Effector memory CD4-positive, alpha-beta T cell (primary cell): ENCODE measurements at regions not wholly inside any gene's neighbourhood (a gene's known extent, or its start where the extent isn't known, plus 50 kb on each side); places are given as distances from the start of the nearest gene placed in this dataset.

ENCODE experiments used
- DNase-seq, 3 donors: peaks; one replicate each; pipeline ENCODE4 v3.0.0-alpha.2; 2020
- H3K27ac ChIP-seq: 2 replicates; pipeline ENCODE4 v1.7.0; 2013; ENCODE audit warnings: mild to moderate bottlenecking, low read length, moderate library complexity; ENCODE audit not compliant: insufficient read depth, poor library complexity, severe bottlenecking
- H3K27me3 ChIP-seq: replicated peaks from 2 replicates; pipeline ENCODE4 v1.7.0; 2013; ENCODE audit warnings: mild to moderate bottlenecking, low read length; ENCODE audit not compliant: insufficient read depth, control insufficient read depth, poor library complexity, severe bottlenecking
- H3K36me3 ChIP-seq: 2 replicates; pipeline ENCODE4 v1.7.0; 2013; ENCODE audit warnings: mild to moderate bottlenecking, low read length, moderate library complexity; ENCODE audit not compliant: control insufficient read depth, insufficient read depth
- H3K4me1 ChIP-seq: 2 replicates; pipeline ENCODE4 v1.7.0; 2013; ENCODE audit warnings: low read length, mild to moderate bottlenecking; ENCODE audit not compliant: control insufficient read depth, insufficient read depth, poor library complexity, severe bottlenecking
- H3K4me3 ChIP-seq: 2 replicates; pipeline ENCODE4 v1.7.0; 2013; ENCODE audit warnings: low read length, low read depth, mild to moderate bottlenecking; ENCODE audit not compliant: insufficient read depth, poor library complexity, severe bottlenecking
- H3K9me3 ChIP-seq: 2 replicates; pipeline ENCODE4 v1.7.0; 2013; ENCODE audit warnings: mild to moderate bottlenecking, low read length, moderate library complexity; ENCODE audit not compliant: control insufficient read depth

DNA sequence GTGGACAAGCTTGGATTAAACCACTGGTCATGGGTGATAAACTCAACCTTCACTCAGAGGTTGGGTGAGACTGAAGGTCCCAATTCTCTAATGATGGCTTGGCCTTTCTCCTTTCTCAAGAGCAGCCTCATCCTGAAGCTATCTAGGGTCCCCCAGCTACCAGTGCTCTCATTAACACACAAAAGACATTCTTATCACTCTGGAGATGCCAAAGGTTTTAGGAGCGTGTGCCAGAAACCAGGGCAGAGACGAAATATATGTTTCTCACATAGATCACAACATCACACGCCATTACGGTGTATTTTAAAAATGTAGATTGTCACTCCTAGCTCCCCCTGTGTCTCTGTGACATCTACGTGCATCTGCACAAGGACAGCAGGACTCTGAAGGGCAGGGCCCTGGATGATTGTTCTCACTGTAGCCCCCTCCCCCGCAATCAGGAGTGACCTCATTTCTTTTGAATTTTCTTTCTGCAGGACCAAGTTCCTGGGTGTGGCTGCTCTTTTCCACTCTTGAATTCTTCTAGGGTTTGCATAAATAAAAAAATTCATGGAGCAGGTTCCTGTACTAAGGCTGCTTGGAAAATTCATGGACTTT is 311.3 kb downstream of the GADD45G start:
- Histone ChIP-seq H3K36me3 (no peaks in the 10 kb centered on the region), H3K4me3 (no peak overlapping the region), H3K9me3 (no peaks in the 10 kb centered on the region), H3K27me3 (no peaks in the 10 kb centered on the region), H3K27ac (no peak overlapping the region), H3K4me1 (no peaks in the 10 kb centered on the region)
- no peak for DNase-seq

DNA sequence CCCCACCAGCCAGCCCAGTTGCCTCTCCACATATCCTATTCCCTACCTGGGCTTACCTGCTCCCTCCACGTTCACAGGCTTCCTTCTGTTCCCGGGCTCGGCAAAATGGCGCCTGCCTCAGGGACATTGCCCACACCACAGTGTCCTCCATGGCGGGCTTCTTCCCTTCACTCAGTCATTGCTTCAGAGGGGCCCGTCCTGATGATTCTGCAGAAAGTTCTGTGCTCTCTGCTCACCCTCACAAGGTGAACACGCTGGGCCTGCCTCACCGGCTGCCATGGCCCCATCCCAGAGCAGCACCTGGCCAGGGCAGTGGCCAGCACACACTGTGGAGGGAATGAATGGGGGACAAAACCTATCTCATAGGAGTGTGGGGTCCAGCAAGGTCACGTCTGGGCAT is 313.0 kb downstream of the GADD45G start:
- H3K27ac ChIP-seq: no peak overlapping the region

DNA sequence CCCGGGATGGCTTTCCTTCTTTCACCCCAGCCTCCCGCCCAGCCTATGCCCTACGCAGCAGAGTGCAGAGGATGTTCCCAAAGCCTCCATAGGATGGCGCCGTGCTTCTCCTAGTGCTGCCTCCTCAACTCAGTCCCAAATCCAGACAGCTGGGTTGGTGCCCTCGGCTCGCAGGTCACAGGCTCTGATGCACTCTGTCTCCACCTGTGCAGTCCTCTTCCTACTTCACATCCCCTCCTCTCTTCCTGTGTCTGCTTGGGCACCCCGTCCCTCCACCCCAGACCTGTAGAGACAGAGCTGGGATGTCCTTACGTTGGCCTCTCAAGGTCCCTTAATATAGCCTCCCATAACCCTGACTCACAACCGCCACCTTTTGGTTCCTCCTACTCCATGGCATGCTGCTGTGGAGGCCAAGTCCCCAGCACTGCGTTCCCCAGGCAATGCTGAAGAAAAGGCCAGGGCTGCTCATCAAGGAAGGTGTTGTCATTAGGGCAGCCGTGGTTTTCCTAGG is 314.4 kb downstream of the GADD45G start:
- DNase-seq: peak in 1 of 3 donors; percentile 4
- no peak overlapping the region for H3K4me3 ChIP-seq
- no peaks in the 10 kb centered on the region for H3K4me1 ChIP-seq
- no peaks in the 10 kb centered on the region for H3K36me3 ChIP-seq
- H3K9me3 ChIP-seq: no peaks in the 10 kb centered on the region
- H3K27ac ChIP-seq: no peak overlapping the region
- H3K27me3 ChIP-seq: no peaks in the 10 kb centered on the region

More for the DNA sequence above, 313.0 kb downstream of the GADD45G start:
- no peaks in the 10 kb centered on the region for H3K27me3 ChIP-seq
- no peaks in the 10 kb centered on the region for H3K36me3 ChIP-seq
- no peaks in the 10 kb centered on the region for H3K9me3 ChIP-seq
- H3K4me3 ChIP-seq: no peak overlapping the region
- DNase-seq: no peak
- H3K4me1 ChIP-seq: no peaks in the 10 kb centered on the region

DNA sequence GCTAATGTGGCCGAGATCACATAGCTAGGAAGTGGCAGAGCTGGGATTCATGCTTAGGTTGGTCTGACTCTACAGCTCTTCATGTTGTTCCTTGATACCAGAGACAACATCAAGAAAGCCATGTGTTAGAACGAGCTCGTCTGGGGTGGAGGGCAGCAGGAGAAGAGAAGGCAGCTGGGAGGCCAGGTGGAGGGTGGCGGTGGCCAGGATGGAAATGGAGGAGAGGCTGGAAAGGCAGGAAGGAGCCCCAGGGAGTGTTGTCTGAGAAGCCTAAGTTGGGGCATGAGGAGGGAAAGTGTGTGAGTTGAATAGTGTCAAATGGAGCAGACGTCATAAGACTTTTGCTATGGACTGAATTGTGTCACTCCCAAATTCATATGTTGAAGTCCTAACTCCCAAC is 315.3 kb downstream of the GADD45G start:
- H3K4me3 ChIP-seq: no peak overlapping the region
- no peak for DNase-seq
- H3K9me3 ChIP-seq: no peaks in the 10 kb centered on the region
- H3K27me3 ChIP-seq: no peaks in the 10 kb centered on the region
- H3K27ac ChIP-seq: no peak overlapping the region
- no peaks in the 10 kb centered on the region for H3K36me3 ChIP-seq
- no peaks in the 10 kb centered on the region for H3K4me1 ChIP-seq

DNA sequence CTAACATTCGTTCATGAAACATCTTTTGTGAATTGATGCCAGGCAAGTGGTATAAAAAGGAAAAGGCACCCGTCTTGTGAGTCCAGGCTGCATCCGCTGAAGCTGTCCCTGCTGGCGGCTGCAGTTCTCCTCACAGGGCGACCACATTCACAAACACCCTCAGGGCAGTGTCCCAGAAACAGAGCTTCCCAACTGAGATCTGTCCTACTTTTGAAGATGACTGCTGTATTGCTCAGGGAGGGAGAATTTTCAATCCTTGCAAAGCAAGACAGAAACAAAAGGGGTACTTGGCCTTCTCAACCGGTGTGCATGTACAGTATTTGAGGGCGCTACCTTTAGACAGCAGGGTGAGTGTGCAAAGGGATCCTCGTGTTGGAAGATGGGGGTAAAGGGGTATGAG is 316.1 kb downstream of the GADD45G start:
- no peaks in the 10 kb centered on the region for H3K27me3 ChIP-seq
- DNase-seq: no peak
- no peak overlapping the region for H3K27ac ChIP-seq
- H3K4me3 ChIP-seq: no peak overlapping the region
- H3K4me1 ChIP-seq: no peaks in the 10 kb centered on the region
- no peaks in the 10 kb centered on the region for H3K9me3 ChIP-seq
- H3K36me3 ChIP-seq: no peaks in the 10 kb centered on the region

DNA sequence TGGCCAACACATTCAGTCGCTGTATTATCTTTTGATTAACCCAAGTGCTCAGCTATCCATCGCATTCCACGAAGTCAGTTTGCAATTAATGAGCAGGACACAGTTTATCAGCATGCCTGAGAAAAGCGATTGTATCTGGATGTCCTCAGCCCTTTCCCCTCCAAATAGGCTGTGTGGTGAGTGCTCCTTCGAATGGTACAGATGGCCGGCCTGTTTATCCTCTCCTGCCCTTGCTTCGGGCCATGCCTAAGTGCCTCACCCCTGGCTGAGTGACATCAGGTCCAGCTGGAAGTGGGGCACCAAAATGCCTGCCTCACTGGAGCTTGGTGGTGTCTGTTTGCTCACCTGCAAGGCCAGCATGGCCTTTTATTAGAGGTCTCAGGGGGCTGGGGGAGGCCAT is 317.3 kb downstream of the GADD45G start:
- H3K9me3 ChIP-seq: no peaks in the 10 kb centered on the region
- H3K4me1 ChIP-seq: no peaks in the 10 kb centered on the region
- DNase-seq: no peak
- H3K27ac ChIP-seq: no peak overlapping the region
- H3K4me3 ChIP-seq: no peak overlapping the region
- no peaks in the 10 kb centered on the region for H3K36me3 ChIP-seq
- no peaks in the 10 kb centered on the region for H3K27me3 ChIP-seq

DNA sequence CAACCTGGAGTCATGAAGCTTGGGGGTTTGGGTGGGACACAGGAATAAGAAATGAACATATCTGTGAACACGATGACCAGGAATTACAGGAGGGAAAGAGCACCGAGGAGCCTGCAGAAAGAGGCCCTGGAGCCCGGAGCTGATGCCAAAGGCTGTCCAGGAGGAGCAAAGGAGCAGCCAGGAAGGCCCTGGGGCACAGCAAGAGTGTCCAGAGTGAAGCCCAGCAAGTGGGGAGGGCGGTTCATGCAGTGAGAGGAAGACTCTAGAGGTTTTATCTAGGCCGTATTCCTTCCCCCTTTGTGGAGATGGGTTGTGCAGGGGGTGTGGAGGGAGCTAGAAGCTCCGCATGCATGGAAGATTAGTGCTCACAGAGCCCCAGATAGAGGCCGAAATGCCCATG is 318.4 kb downstream of the GADD45G start:
- Histone ChIP-seq H3K27me3 (no peaks in the 10 kb centered on the region), H3K4me3 (no peak overlapping the region), H3K9me3 (no peaks in the 10 kb centered on the region), H3K27ac (no peak overlapping the region), H3K4me1 (no peaks in the 10 kb centered on the region), H3K36me3 (no peaks in the 10 kb centered on the region)
- DNase-seq: no peak

DNA sequence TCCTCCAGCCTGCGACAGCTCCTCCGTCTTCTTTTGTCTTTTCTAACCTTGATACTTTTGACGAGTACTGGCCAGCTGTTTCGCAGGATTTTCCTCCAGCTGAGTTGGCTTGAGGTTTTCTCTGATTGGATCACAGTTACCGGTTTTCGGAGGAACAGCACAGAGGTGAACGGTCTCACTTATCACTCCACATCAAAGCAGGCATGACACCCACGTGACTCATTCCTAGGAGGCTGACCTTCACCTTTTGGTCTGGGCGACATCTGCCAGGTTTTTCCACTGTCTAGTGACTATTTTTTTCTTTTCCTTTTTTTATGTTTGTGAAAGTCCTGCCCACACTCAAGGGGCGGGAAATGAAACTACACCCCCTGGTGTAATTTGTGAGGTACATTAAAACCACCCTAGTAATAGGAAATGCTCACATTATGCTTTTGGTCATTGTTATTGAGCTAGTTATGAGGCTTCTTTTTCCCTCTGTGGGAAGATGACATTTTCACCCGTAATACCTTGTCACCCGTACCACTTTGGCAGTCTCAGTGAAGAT is 319.2 kb downstream of the GADD45G start:
- Histone ChIP-seq H3K36me3 (no peaks in the 10 kb centered on the region), H3K27me3 (no peaks in the 10 kb centered on the region), H3K9me3 (no peaks in the 10 kb centered on the region), H3K4me3 (no peak overlapping the region), H3K4me1 (no peaks in the 10 kb centered on the region), H3K27ac (no peak overlapping the region)
- DNase-seq: no peak

DNA sequence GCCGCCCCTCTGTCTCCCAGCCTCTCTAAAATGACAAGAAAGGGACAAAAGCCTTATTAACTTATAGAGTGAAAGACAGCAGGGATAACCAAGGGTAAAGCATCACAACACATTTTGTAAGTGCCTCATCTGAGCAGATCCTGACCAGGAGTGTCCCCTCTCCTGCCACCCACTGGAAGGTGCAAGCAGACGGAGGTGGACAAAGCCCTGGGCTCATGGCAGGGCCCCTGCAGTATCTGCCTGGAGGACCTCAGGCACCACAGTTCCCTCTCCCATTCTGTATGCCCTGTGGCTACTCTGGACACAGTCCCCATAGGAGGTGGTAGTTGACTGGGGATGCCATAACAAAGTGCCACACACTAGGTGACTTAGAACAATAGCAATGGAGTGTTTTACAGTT is 319.8 kb downstream of the GADD45G start:
- no peak overlapping the region for H3K4me3 ChIP-seq
- H3K4me1 ChIP-seq: no peaks in the 10 kb centered on the region
- H3K36me3 ChIP-seq: no peaks in the 10 kb centered on the region
- H3K9me3 ChIP-seq: no peaks in the 10 kb centered on the region
- no peak for DNase-seq
- H3K27me3 ChIP-seq: no peaks in the 10 kb centered on the region
- no peak overlapping the region for H3K27ac ChIP-seq

DNA sequence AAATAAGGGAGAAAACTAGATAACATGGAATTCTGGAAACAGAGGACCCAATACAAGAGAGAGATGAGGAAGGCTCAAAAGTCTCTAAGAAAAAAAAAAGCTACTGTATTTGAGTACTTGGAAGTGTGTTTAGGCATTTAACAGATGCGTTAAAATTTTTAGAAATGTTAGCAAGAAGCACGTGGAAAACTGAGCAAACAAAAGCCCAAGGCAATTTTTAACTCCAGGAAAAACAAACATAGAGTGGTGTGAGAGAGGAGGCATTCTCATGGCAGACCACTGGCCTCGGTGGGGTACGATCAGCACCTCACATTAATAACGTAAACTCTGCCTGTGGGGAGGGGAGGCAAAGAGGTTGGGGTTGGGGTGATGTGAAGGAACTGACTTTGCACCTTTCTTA is 321.4 kb downstream of the GADD45G start:
- Histone ChIP-seq H3K36me3 (no peaks in the 10 kb centered on the region), H3K27me3 (no peaks in the 10 kb centered on the region), H3K27ac (no peak overlapping the region), H3K9me3 (no peaks in the 10 kb centered on the region), H3K4me1 (no peaks in the 10 kb centered on the region), H3K4me3 (no peak overlapping the region)
- DNase-seq: no peak
